ENCODE measurements at regions not wholly inside any gene's neighbourhood (a gene's known extent, or its start where the extent isn't known, plus 50 kb on each side); places are given as distances from the start of the nearest gene placed in this dataset.

GRCh38 chr6:140915551-140915950 is 1217.2 kb upstream of the GJE1 start:
- no peaks in the 10 kb centered on the region for H3K36me3 ChIP-seq
- H3K4me1 ChIP-seq, result no peaks in the 10 kb centered on the region
- H3K27me3 ChIP-seq, result no peaks in the 10 kb centered on the region
- no peaks in the 10 kb centered on the region for H4K20me1 ChIP-seq (ENCODE audit: low read depth)
- TF ChIP-seq EZH2 (IDR thresholded peaks at IDR 0.05) (no peak), EZH2phosphoT487 (IDR thresholded peaks at IDR 0.05) (no peak), CTCF (IDR thresholded peaks at IDR 0.05) (no peak)
- no peak overlapping the region for H3K27ac ChIP-seq
- H3K27ac Mint-ChIP-seq, result no peak overlapping the region
- DNase-seq (ENCODE audit: low spot score), result no peak
- H3K4me3 Mint-ChIP-seq, result no peak overlapping the region
- H3K4me3 ChIP-seq, result no peak overlapping the region
- H3K4me2 ChIP-seq, result no peak overlapping the region
- H3K36me3 Mint-ChIP-seq, result no peaks in the 10 kb centered on the region
- no peaks in the 10 kb centered on the region for H3K27me3 Mint-ChIP-seq (ENCODE audit: insufficient read depth, low read depth)
- H3K9me3 ChIP-seq (ENCODE audit: low read depth), result no peaks in the 10 kb centered on the region
- no peak overlapping the region for H2AFZ ChIP-seq (replicated peaks)
- H3F3A ChIP-seq (ENCODE audit: low read depth), result no peaks in the 10 kb centered on the region
- no peak overlapping the region for H3K9ac ChIP-seq
- peaks cover 7% of the 10 kb centered on the region for H3K4me1 Mint-ChIP-seq
- H3K9me3 Mint-ChIP-seq, result peaks cover 5% of the 10 kb centered on the region
- H3K79me2 ChIP-seq (ENCODE audit: low read depth), result no peaks in the 10 kb centered on the region

GRCh38 chr6:140915103-140915502 is 1217.6 kb upstream of the GJE1 start:
- no peaks in the 10 kb centered on the region for H3K27me3 ChIP-seq
- H3K4me1 ChIP-seq, result no peaks in the 10 kb centered on the region
- H3K4me3 ChIP-seq, result no peak overlapping the region
- no peak for DNase-seq (ENCODE audit: low spot score)
- H3K9me3 Mint-ChIP-seq, result peaks cover 6% of the 10 kb centered on the region
- H3K36me3 ChIP-seq, result no peaks in the 10 kb centered on the region
- no peaks in the 10 kb centered on the region for H3K9me3 ChIP-seq (ENCODE audit: low read depth)
- no peaks in the 10 kb centered on the region for H4K20me1 ChIP-seq (ENCODE audit: low read depth)
- TF ChIP-seq EZH2 (IDR thresholded peaks at IDR 0.05), result no peak
- no peak for TF ChIP-seq EZH2phosphoT487 (IDR thresholded peaks at IDR 0.05)
- no peak for TF ChIP-seq CTCF (IDR thresholded peaks at IDR 0.05)
- H3K9ac ChIP-seq, result no peak overlapping the region
- no peak overlapping the region for H3K27ac Mint-ChIP-seq
- H3K36me3 Mint-ChIP-seq, result no peaks in the 10 kb centered on the region
- no peak overlapping the region for H2AFZ ChIP-seq (replicated peaks)
- no peaks in the 10 kb centered on the region for H3K79me2 ChIP-seq (ENCODE audit: low read depth)
- H3K4me1 Mint-ChIP-seq, result peaks cover 7% of the 10 kb centered on the region
- H3F3A ChIP-seq (ENCODE audit: low read depth), result no peaks in the 10 kb centered on the region
- H3K4me2 ChIP-seq, result no peak overlapping the region
- no peaks in the 10 kb centered on the region for H3K27me3 Mint-ChIP-seq (ENCODE audit: insufficient read depth, low read depth)
- no peak overlapping the region for H3K27ac ChIP-seq
- H3K4me3 Mint-ChIP-seq, result no peak overlapping the region

GRCh38 chr6:140912686-140913085 is 1220.0 kb upstream of the GJE1 start:
- no peak for TF ChIP-seq EZH2phosphoT487 (IDR thresholded peaks at IDR 0.05)
- no peak for TF ChIP-seq EZH2 (IDR thresholded peaks at IDR 0.05)
- TF ChIP-seq CTCF (IDR thresholded peaks at IDR 0.05), result no peak
- H3K9ac ChIP-seq, result no peak overlapping the region
- no peak overlapping the region for H3K4me3 ChIP-seq
- no peak overlapping the region for H3K27ac ChIP-seq
- H3K9me3 ChIP-seq (ENCODE audit: low read depth), result no peaks in the 10 kb centered on the region
- DNase-seq (ENCODE audit: low spot score), result no peak
- H4K20me1 ChIP-seq (ENCODE audit: low read depth), result no peaks in the 10 kb centered on the region
- H2AFZ ChIP-seq (replicated peaks), result no peak overlapping the region
- no peak overlapping the region for H3K4me2 ChIP-seq
- Mint-ChIP-seq H3K27me3 (ENCODE audit: insufficient read depth, low read depth) (no peaks in the 10 kb centered on the region), H3K9me3 (peaks cover 9% of the 10 kb centered on the region), H3K4me1 (peaks cover 7% of the 10 kb centered on the region), H3K27ac (no peak overlapping the region), H3K36me3 (no peaks in the 10 kb centered on the region), H3K4me3 (no peak overlapping the region)
- H3K36me3 ChIP-seq, result no peaks in the 10 kb centered on the region
- H3K79me2 ChIP-seq (ENCODE audit: low read depth), result no peaks in the 10 kb centered on the region
- H3K4me1 ChIP-seq, result no peaks in the 10 kb centered on the region
- H3K27me3 ChIP-seq, result no peaks in the 10 kb centered on the region
- H3F3A ChIP-seq (ENCODE audit: low read depth), result no peaks in the 10 kb centered on the region

- no peak for DNase-seq (ENCODE audit: low spot score)
- Mint-ChIP-seq H3K36me3 (no peaks in the 10 kb centered on the region), H3K27me3 (ENCODE audit: insufficient read depth, low read depth) (no peaks in the 10 kb centered on the region), H3K4me3 (no peak overlapping the region), H3K4me1 (peaks cover 7% of the 10 kb centered on the region), H3K27ac (no peak overlapping the region), H3K9me3 (peaks cover 10% of the 10 kb centered on the region)
- Histone ChIP-seq H3K36me3 (no peaks in the 10 kb centered on the region), H3K4me1 (no peaks in the 10 kb centered on the region), H3K4me3 (no peak overlapping the region), H3K9me3 (ENCODE audit: low read depth) (no peaks in the 10 kb centered on the region), H3K9ac (no peak overlapping the region), H3K27me3 (no peaks in the 10 kb centered on the region), H4K20me1 (ENCODE audit: low read depth) (no peaks in the 10 kb centered on the region), H3K4me2 (no peak overlapping the region), H2AFZ (replicated peaks) (no peak overlapping the region), H3K27ac (no peak overlapping the region), H3K79me2 (ENCODE audit: low read depth) (no peaks in the 10 kb centered on the region), H3F3A (ENCODE audit: low read depth) (no peaks in the 10 kb centered on the region)
- TF ChIP-seq EZH2phosphoT487 (IDR thresholded peaks at IDR 0.05) (no peak), EZH2 (IDR thresholded peaks at IDR 0.05) (no peak), CTCF (IDR thresholded peaks at IDR 0.05) (no peak)
These were observed 1223.1 kb upstream of the GJE1 start for GRCh38 chr6:140909625-140910024.
